Glutamatergic neuron (in vitro differentiated cells): ENCODE measurements at regions not wholly inside any gene's neighbourhood (a gene's known extent, or its start where the extent isn't known, plus 50 kb on each side); places are given as distances from the start of the nearest gene placed in this dataset.
A peak's percentile ranks its signal among the peaks of the same experiment; 100 is the strongest.

Experiments
- DNase-seq: peaks from one replicate; pipeline ENCODE4 v3.0.0; 2022
- H3K27ac Mint-ChIP-seq: one replicate; pipeline ENCODE4 v1.8.0; 2020; ENCODE audit warnings: mild to moderate bottlenecking, mixed read lengths, inconsistent platforms; ENCODE audit not compliant: unreplicated experiment
- H3K27me3 Mint-ChIP-seq: one replicate; pipeline ENCODE4 v1.8.0; 2020; ENCODE audit warnings: mild to moderate bottlenecking, moderate library complexity, mixed read lengths, inconsistent platforms; ENCODE audit not compliant: unreplicated experiment
- H3K36me3 Mint-ChIP-seq: one replicate; pipeline ENCODE4 v1.8.0; 2020; ENCODE audit warnings: mild to moderate bottlenecking, mixed read lengths, inconsistent platforms; ENCODE audit not compliant: unreplicated experiment
- H3K4me1 Mint-ChIP-seq: one replicate; pipeline ENCODE4 v1.8.0; 2020; ENCODE audit warnings: mild to moderate bottlenecking, low read depth, mixed read lengths, inconsistent platforms; ENCODE audit not compliant: unreplicated experiment
- H3K4me3 Mint-ChIP-seq: one replicate; pipeline ENCODE4 v1.8.0; 2020; ENCODE audit warnings: mild to moderate bottlenecking, mixed read lengths, inconsistent platforms; ENCODE audit not compliant: unreplicated experiment
- H3K9me3 Mint-ChIP-seq: one replicate; pipeline ENCODE4 v1.8.0; 2020; ENCODE audit warnings: mild to moderate bottlenecking, moderate library complexity, mixed read lengths, inconsistent platforms; ENCODE audit not compliant: unreplicated experiment
- CTCF ChIP-seq: fragments of 200-600 bp; sonication (generic); IDR thresholded peaks from one replicate; pipeline ENCODE4 v1.5.0; 2021; ENCODE audit not compliant: partially characterized antibody, unreplicated experiment

- DNase-seq: no peak
- TF ChIP-seq CTCF: no peak
- Mint-ChIP-seq H3K9me3 (peaks cover 1% of the 10 kb centered on the region), H3K36me3 (no peaks in the 10 kb centered on the region), H3K4me1 (no peaks in the 10 kb centered on the region), H3K4me3 (no peak overlapping the region), H3K27ac (no peak overlapping the region), H3K27me3 (no peaks in the 10 kb centered on the region)
These were observed 228.4 kb upstream of the SLC39A10 start for GRCh38 chr2:195428673-195429072.

- H3K4me3 Mint-ChIP-seq: no peak overlapping the region
- H3K36me3 Mint-ChIP-seq: no peaks in the 10 kb centered on the region
- H3K9me3 Mint-ChIP-seq: no peaks in the 10 kb centered on the region
- peaks cover 1% of the 10 kb centered on the region for H3K27me3 Mint-ChIP-seq
- no peak for DNase-seq
- H3K27ac Mint-ChIP-seq: no peak overlapping the region
- no peak for TF ChIP-seq CTCF
- H3K4me1 Mint-ChIP-seq: no peaks in the 10 kb centered on the region
These were observed 231.7 kb upstream of the SLC39A10 start for GRCh38 chr2:195425328-195425727.

GRCh38 chr2:195419033-195419432 lies 238.0 kb upstream of the SLC39A10 start:
- Mint-ChIP-seq H3K4me3 (no peak overlapping the region), H3K4me1 (peaks cover 4% of the 10 kb centered on the region), H3K9me3 (no peaks in the 10 kb centered on the region), H3K27me3 (peaks cover 1% of the 10 kb centered on the region), H3K36me3 (no peaks in the 10 kb centered on the region), H3K27ac (no peak overlapping the region)
- TF ChIP-seq CTCF: no peak
- no peak for DNase-seq

- no peaks in the 10 kb centered on the region for H3K27me3 Mint-ChIP-seq
- no peaks in the 10 kb centered on the region for H3K9me3 Mint-ChIP-seq
- no peak overlapping the region for H3K4me3 Mint-ChIP-seq
- DNase-seq: no peak
- no peak for TF ChIP-seq CTCF
- H3K4me1 Mint-ChIP-seq: peaks cover 11% of the 10 kb centered on the region
- H3K27ac Mint-ChIP-seq: peak overlapping the region; percentile 55
- no peaks in the 10 kb centered on the region for H3K36me3 Mint-ChIP-seq
These were observed 242.4 kb upstream of the SLC39A10 start for GRCh38 chr2:195414537-195415100.

GRCh38 chr2:195413944-195414343 lies 243.1 kb upstream of the SLC39A10 start:
- no peak overlapping the region for H3K27ac Mint-ChIP-seq

More at GRCh38 chr2:195413944-195414343, 243.1 kb upstream of the SLC39A10 start:
- Mint-ChIP-seq H3K9me3 (no peaks in the 10 kb centered on the region), H3K4me3 (no peak overlapping the region), H3K36me3 (no peaks in the 10 kb centered on the region), H3K4me1 (peaks cover 11% of the 10 kb centered on the region), H3K27me3 (no peaks in the 10 kb centered on the region)
- no peak for TF ChIP-seq CTCF
- no peak for DNase-seq
